Panc1 (cell line): ENCODE measurements at regions not wholly inside any gene's neighbourhood (a gene's known extent, or its start where the extent isn't known, plus 50 kb on each side); places are given as distances from the start of the nearest gene placed in this dataset.

ENCODE experiments used
- ATAC-seq: fragments of 200-7000 bp; cut with Tn5 transposase; 2 replicates; pipeline ENCODE4 v1.9.1; 2020; ENCODE audit warnings: mild to moderate bottlenecking, moderate library complexity
- BruUV-seq: library from RNA; stranded (reverse); fragments of 400-500 nt; replicated peaks from 2 replicates; lab custom pipeline; 2021; lab: Mats Ljungman, UMichigan
- CTCF ChIA-PET: fragments of 300-600 bp; sonication (Branson Sonifier 250); formaldehyde crosslinking; loops from one replicate; lab custom pipeline; 2022; ENCODE audit warnings: antibody characterized with exemption; lab: Charles Lee
- POLR2A ChIA-PET: fragments of 300-600 bp; sonication (Branson Sonifier 250); formaldehyde crosslinking; loops from one replicate; lab custom pipeline; 2022; ENCODE audit warnings: antibody characterized with exemption; lab: Charles Lee
- DNase-seq: peaks from one replicate; pipeline ENCODE4 v3.0.0-alpha.2; 2010; ENCODE audit warnings: low read depth, low spot score
- H3K27ac ChIP-seq: 2 replicates; pipeline ENCODE4 v1.5.1; 2011; ENCODE audit warnings: mild to moderate bottlenecking, low read length, inconsistent platforms
- H3K27me3 ChIP-seq: fragments of 200-500 bp; sonication (Bioruptor generic); 2 replicates; pipeline ENCODE4 v1.6.0; 2014; ENCODE audit warnings: low read length, inconsistent platforms; ENCODE audit not compliant: control insufficient read depth, insufficient read depth
- H3K36me3 ChIP-seq: fragments of 200-500 bp; sonication (Bioruptor generic); 2 replicates; pipeline ENCODE4 v1.5.1; 2014; ENCODE audit warnings: inconsistent platforms, mild to moderate bottlenecking, low read length, moderate library complexity; ENCODE audit not compliant: control insufficient read depth, insufficient read depth
- H3K4me1 ChIP-seq: 2 replicates; pipeline ENCODE4 v1.5.1; 2011; ENCODE audit warnings: inconsistent platforms, mild to moderate bottlenecking, low read length, moderate library complexity; ENCODE audit not compliant: control insufficient read depth, insufficient read depth
- H3K4me3 ChIP-seq, 2 experiments: 2 replicates each; pipeline ENCODE4 v1.5.1; 2011 to 2012; ENCODE audit warnings: low read depth in 2 of 2, low read length in 2 of 2, mild to moderate bottlenecking in 2 of 2, inconsistent platforms in 1 of 2, moderate library complexity in 1 of 2
- H3K9me3 ChIP-seq: fragments of 200-500 bp; sonication (Bioruptor generic); 2 replicates; pipeline ENCODE4 v1.5.1; 2014; ENCODE audit warnings: low read depth, mild to moderate bottlenecking, inconsistent platforms, low read length, moderate library complexity; ENCODE audit not compliant: control insufficient read depth, insufficient read depth
- POLR2AphosphoS5 ChIP-seq: IDR thresholded peaks from 2 replicates; pipeline ENCODE4 v1.6.1; 2012; ENCODE audit warnings: mild to moderate bottlenecking, low read depth, low read length, moderate library complexity
- SIN3A ChIP-seq: IDR thresholded peaks from 2 replicates; pipeline ENCODE4 v1.6.1; 2012; ENCODE audit warnings: low read depth, mild to moderate bottlenecking, low read length, moderate library complexity, borderline replicate concordance; ENCODE audit not compliant: insufficient read depth
- TCF7L2 ChIP-seq: IDR thresholded peaks from 2 replicates; pipeline ENCODE4 v1.6.1; 2011; ENCODE audit warnings: mild to moderate bottlenecking, low read depth, low read length, inconsistent platforms
- in situ Hi-C: cut with HindIII; loops from 2 replicates; pipeline ENCODE4 v1.10.0; 2016; ENCODE audit warnings: low sequenced_read_pairs, low pct_unique_long_range_greater_than_20kb
- intact Hi-C: fragments of 100-400 bp; cut with micrococcal nuclease; formaldehyde crosslinking; loops from one replicate; pipeline ENCODE4 v1.10.0; 2022; ENCODE audit not compliant: unreplicated experiment
- TF ChIP-seq, protein P1 (sequence below): fragments of 450-650 bp; IDR thresholded peaks from 2 replicates; pipeline ENCODE4 v1.5.1; 2017; ENCODE audit warnings: mild to moderate bottlenecking
- TF ChIP-seq, protein P2 (sequence below), 2 experiments: IDR thresholded peaks; 2 replicates each; pipeline ENCODE4 v1.6.1; 2011 to 2012; ENCODE audit warnings: low read depth in 2 of 2, control low read depth in 1 of 2, low read length in 1 of 2, mild to moderate bottlenecking in 1 of 2, moderate library complexity in 1 of 2; ENCODE audit not compliant: insufficient read depth in 1 of 2

DNA sequence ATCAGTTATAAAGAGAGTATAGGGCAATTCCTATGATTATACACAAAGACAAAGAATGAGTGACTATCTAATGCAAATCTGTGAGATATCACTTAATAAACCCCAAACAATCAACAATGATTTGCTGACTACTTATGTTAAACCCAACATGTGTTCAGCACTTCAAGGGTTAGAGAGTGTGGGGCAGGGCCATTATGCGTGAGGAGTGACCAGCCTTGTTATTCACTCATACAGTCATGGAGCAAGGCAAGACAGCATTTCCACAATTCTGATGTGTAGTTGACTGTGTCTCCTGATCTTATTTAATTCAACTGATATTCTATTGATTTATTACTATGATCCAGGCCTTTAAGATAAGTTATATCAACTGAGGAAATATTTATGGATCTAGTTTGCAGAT is 251.7 kb downstream of the CYRIA start:
- no TSS peak for BruUV-seq
- in situ Hi-C loops (no loop called here), intact Hi-C loops (no loop called here)
- ChIA-PET POLR2A (no interaction called here), CTCF (no interaction called here)
- no peak for TF ChIP-seq POLR2AphosphoS5
- TF ChIP-seq SIN3A = no peak
- TF ChIP-seq, protein P1, sequence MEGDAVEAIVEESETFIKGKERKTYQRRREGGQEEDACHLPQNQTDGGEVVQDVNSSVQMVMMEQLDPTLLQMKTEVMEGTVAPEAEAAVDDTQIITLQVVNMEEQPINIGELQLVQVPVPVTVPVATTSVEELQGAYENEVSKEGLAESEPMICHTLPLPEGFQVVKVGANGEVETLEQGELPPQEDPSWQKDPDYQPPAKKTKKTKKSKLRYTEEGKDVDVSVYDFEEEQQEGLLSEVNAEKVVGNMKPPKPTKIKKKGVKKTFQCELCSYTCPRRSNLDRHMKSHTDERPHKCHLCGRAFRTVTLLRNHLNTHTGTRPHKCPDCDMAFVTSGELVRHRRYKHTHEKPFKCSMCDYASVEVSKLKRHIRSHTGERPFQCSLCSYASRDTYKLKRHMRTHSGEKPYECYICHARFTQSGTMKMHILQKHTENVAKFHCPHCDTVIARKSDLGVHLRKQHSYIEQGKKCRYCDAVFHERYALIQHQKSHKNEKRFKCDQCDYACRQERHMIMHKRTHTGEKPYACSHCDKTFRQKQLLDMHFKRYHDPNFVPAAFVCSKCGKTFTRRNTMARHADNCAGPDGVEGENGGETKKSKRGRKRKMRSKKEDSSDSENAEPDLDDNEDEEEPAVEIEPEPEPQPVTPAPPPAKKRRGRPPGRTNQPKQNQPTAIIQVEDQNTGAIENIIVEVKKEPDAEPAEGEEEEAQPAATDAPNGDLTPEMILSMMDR = no peak
- no peak for TF ChIP-seq TCF7L2
- TF ChIP-seq, protein P2, sequence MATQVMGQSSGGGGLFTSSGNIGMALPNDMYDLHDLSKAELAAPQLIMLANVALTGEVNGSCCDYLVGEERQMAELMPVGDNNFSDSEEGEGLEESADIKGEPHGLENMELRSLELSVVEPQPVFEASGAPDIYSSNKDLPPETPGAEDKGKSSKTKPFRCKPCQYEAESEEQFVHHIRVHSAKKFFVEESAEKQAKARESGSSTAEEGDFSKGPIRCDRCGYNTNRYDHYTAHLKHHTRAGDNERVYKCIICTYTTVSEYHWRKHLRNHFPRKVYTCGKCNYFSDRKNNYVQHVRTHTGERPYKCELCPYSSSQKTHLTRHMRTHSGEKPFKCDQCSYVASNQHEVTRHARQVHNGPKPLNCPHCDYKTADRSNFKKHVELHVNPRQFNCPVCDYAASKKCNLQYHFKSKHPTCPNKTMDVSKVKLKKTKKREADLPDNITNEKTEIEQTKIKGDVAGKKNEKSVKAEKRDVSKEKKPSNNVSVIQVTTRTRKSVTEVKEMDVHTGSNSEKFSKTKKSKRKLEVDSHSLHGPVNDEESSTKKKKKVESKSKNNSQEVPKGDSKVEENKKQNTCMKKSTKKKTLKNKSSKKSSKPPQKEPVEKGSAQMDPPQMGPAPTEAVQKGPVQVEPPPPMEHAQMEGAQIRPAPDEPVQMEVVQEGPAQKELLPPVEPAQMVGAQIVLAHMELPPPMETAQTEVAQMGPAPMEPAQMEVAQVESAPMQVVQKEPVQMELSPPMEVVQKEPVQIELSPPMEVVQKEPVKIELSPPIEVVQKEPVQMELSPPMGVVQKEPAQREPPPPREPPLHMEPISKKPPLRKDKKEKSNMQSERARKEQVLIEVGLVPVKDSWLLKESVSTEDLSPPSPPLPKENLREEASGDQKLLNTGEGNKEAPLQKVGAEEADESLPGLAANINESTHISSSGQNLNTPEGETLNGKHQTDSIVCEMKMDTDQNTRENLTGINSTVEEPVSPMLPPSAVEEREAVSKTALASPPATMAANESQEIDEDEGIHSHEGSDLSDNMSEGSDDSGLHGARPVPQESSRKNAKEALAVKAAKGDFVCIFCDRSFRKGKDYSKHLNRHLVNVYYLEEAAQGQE (IDR thresholded peaks at IDR 0.05; ENCODE audit: insufficient read depth in 1 of 2, low read depth in 2 of 2, low read length in 1 of 2) = no peak
- Histone ChIP-seq H3K9me3 (no peaks in the 10 kb centered on the region), H3K4me3 (no peak overlapping the region), H3K27me3 (no peaks in the 10 kb centered on the region), H3K27ac (no peak overlapping the region), H3K4me1 (no peaks in the 10 kb centered on the region), H3K36me3 (no peaks in the 10 kb centered on the region)
- DNase-seq (no peak), ATAC-seq (no peak)

DNA sequence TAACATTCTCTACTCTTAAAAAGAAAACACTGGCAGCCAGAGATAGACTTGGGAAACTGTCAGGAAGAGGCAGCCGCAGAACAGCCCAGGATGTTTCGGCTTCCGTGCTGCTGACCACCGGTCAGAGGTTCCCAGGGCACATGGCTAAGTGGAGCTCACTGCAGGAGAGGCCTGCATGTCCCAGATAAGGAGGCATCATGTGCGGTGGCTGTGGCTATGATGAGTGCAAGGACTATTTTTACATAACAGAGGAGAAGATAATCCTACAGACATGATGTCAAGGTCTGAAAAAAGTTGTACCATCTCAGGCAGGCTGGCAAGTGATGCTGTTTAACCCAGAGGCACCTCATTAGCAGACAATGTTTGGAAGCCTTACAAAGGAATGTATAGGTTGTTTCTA is 252.3 kb downstream of the CYRIA start:
- TF ChIP-seq SIN3A = no peak
- TF ChIP-seq, protein P2 (IDR thresholded peaks at IDR 0.05; ENCODE audit: insufficient read depth in 1 of 2, low read depth in 2 of 2, low read length in 1 of 2) = no peak
- TF ChIP-seq, protein P1 = no peak
- no peak for TF ChIP-seq POLR2AphosphoS5
- TF ChIP-seq TCF7L2 = no peak
- intact Hi-C loops (no loop called here), in situ Hi-C loops (no loop called here)
- Histone ChIP-seq H3K36me3 (no peaks in the 10 kb centered on the region), H3K27ac (no peak overlapping the region), H3K9me3 (no peaks in the 10 kb centered on the region), H3K27me3 (no peaks in the 10 kb centered on the region), H3K4me1 (no peaks in the 10 kb centered on the region), H3K4me3 (no peak overlapping the region)
- DNase-seq (no peak), ATAC-seq (no peak)
- no TSS peak for BruUV-seq
- ChIA-PET POLR2A (no interaction called here), CTCF (no interaction called here)
